Large intestine (tissue), 3 donors: ENCODE measurements at regions not wholly inside any gene's neighbourhood (a gene's known extent, or its start where the extent isn't known, plus 50 kb on each side); places are given as distances from the start of the nearest gene placed in this dataset.
A peak's percentile ranks its signal among the peaks of the same experiment; 100 is the strongest.
"Not testable (repeated sequence)": the region's sequence is repeated elsewhere in the genome, so short reads cannot be mapped to it uniquely, and the experiment has no call there.

Source experiments
- DNase-seq, 2 donors: peaks; one replicate each; pipeline versions ENCODE4 v3.0.0 to v3.0.0-alpha.2; 2013
- H3K27ac ChIP-seq: one replicate; pipeline ENCODE4 v1.5.1; 2013; ENCODE audit warnings: low read length
- H3K27me3 ChIP-seq: 2 replicates; pipeline ENCODE4 v1.6.1; 2013; ENCODE audit warnings: low read length; ENCODE audit not compliant: control insufficient read depth, insufficient read depth
- H3K36me3 ChIP-seq: 2 replicates; pipeline ENCODE4 v1.6.1; 2013; ENCODE audit warnings: low read length; ENCODE audit not compliant: control insufficient read depth, insufficient read depth
- H3K4me1 ChIP-seq: one replicate; pipeline ENCODE4 v1.6.1; 2013; ENCODE audit warnings: low read length; ENCODE audit not compliant: control insufficient read depth, insufficient read depth
- H3K4me3 ChIP-seq: one replicate; pipeline ENCODE4 v1.5.1; 2013; ENCODE audit warnings: low read length
- H3K9me3 ChIP-seq: one replicate; pipeline ENCODE4 v1.6.1; 2013; ENCODE audit warnings: mild to moderate bottlenecking, low read depth, low read length, moderate library complexity; ENCODE audit not compliant: control insufficient read depth
- WGBS: methylation state at CpG from one replicate; pipeline ENCODE4 v1.1.5; 2013; ENCODE audit warnings: low lambda C conversion rate; ENCODE audit not compliant: insufficient coverage; 5-methylcytosine and 5-hydroxymethylcytosine counted together

DNA sequence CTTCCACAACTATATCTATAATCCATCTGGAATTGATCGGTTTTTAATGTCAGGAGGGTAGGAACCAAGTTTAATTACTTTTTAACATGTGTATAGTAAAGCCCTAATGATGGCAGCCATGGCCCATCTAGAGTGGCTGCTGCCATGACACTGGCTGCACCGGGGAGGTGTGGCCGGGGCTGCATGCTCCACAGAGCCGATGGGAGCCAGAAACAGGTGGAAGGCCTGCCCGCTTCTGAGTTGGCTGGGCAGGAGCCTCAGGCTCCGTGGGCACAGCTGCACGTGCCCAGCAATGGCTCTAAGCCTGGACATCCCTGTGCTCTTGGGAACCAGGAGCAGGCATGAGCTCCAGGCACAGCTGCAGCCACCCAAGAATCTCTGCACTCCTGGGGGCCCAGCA, 73.0 kb downstream of the GBP6 start:
- H3K4me3 ChIP-seq = no peak overlapping the region
- no peak overlapping the region for H3K27ac ChIP-seq
- no peaks in the 10 kb centered on the region for H3K9me3 ChIP-seq
- H3K4me1 ChIP-seq = no peaks in the 10 kb centered on the region
- no peak for DNase-seq
- H3K27me3 ChIP-seq = no peaks in the 10 kb centered on the region
- no peaks in the 10 kb centered on the region for H3K36me3 ChIP-seq
- no CpG with 5 or more reads among the region's 7 CpGs for WGBS

DNA sequence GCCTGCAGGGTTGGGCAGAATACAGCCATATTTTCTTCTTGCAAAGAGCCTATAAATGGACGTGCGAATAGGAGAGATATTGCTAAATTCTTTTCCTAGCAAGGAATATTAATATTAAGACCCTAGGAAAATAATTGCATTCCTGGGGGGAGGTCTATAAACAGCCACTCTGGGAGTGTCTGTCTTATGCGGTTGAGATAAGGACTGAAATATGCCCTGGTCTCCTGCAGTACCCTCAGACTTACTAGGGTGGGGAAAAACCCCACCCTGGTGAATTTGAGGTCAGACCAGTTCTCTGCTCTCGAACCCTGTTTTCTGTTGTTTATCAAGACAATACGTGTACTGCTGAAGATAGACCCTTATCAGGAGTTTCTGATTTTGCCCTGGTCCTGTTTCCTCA, 74.4 kb downstream of the GBP6 start:
- H3K27me3 ChIP-seq, DNase-seq, H3K4me3 ChIP-seq, H3K27ac ChIP-seq, H3K9me3 ChIP-seq, H3K36me3 ChIP-seq, H3K4me1 ChIP-seq: not testable (repeated sequence)
- 80% methylated on average over 1 of the region's 5 CpGs for WGBS

DNA sequence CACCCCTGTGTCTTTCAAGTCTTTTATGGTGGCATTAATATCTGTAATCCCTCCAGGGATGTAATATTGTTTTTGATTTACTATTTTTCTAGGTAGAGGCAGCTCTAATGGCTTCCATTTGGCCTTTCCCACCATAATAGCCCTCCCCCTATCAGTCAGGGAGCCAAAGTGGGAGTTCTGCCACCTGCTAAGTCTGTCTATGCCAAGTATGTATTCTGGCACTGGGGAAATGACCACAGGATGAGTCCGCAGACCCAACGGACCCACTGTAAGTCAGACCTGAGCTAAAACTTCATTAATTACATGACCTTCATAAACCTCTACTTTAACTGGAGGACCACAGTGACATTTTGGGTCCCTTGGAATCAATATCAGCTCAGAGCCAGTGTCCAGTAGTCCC, 77.1 kb downstream of the GBP6 start:
- Histone ChIP-seq H3K36me3 (no peaks in the 10 kb centered on the region), H3K9me3 (no peaks in the 10 kb centered on the region), H3K4me1 (no peaks in the 10 kb centered on the region), H3K4me3 (no peak overlapping the region), H3K27me3 (no peaks in the 10 kb centered on the region), H3K27ac (no peak overlapping the region)
- WGBS = no CpG with 5 or more reads among the region's 2 CpGs
- no peak for DNase-seq

DNA sequence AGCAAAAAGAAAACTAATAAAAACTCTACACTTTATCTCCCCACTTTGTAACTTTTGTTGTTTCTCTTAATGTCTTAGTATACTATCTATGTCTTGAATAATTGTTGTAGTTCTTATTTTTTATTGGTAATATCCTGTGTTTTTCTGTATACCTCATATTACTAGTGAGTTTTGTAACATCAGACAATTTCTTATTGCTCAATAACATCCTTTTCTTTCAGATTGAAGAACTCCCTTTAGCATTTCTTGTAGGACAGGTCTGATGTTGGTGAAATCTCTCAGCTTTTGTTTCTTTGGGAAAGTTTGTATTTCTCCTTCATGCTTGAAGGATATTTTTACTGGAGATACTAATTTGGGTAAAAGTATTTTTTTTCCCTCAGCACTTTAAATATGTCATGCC, 79.8 kb upstream of the LRRC8B start:
- no peaks in the 10 kb centered on the region for H3K9me3 ChIP-seq
- no peaks in the 10 kb centered on the region for H3K27me3 ChIP-seq
- no peaks in the 10 kb centered on the region for H3K4me1 ChIP-seq
- DNase-seq = no peak
- H3K4me3 ChIP-seq = no peak overlapping the region
- no peak overlapping the region for H3K27ac ChIP-seq
- no peaks in the 10 kb centered on the region for H3K36me3 ChIP-seq

DNA sequence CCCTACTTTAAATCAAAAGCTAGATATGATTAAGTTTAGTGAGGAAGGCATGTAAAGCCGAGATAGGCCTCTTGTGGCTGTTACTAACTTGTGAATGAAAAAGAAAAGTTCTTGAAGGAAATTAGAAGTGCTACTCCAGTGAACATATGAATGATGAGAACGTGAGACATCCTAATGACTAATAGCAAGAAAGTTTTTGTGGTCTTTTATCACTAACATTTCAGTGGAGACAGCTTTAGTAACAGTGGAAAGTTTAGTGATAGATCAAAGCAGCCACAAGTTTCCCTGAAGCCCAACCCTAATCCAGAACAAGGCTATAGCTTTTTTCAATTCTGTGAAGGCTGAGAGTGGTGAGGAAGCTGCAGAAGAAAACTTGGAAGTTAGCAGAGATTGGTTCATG, 73.6 kb upstream of the LRRC8B start:
- H3K9me3 ChIP-seq = no peaks in the 10 kb centered on the region
- H3K4me3 ChIP-seq = no peak overlapping the region
- no peak for DNase-seq
- H3K36me3 ChIP-seq = no peaks in the 10 kb centered on the region
- WGBS = 90% methylated on average over 2 of the region's 2 CpGs
- no peaks in the 10 kb centered on the region for H3K27me3 ChIP-seq
- H3K27ac ChIP-seq = no peak overlapping the region
- H3K4me1 ChIP-seq = no peaks in the 10 kb centered on the region

DNA sequence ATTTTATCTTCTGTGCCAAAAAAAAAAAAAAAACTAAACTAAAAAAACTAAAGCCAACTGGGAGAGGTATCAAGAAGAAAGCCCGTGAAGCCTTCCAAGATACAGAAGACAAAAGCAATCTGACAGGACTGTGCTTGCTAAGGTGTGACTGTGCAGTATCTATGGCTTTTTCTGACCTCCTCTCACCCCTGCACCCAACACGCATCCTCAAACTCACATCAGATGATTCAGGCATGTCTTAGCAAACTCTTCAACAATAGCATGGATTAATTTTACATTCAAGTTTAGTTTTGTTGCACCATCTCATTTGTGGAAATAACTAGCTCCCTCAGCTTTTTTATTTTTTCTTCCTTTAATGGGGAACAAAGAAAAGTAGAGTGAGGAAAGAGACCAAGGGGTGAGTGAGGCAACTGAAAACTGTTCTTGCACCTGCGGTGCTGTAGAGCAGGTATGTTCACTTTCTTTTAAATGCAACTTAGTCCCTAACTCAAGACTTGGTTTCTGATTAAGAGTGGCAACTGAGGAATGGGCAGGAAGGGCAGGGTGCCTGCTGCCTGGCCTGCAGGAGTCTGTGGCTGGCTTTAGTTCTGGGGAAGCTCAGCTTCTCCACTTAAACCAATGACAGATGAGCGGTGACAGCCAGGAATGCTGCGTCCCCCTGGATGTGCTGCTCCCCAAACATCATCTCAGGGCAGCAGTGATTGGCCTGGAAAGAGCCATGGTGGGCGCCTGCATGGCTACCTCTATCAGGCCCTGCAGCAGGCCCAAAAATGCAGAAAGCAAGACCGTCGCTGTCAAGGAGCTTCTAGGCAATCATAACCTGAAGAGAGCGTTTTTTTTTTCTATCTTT, 71.3 kb upstream of the LRRC8B start:
- H3K36me3 ChIP-seq = no peaks in the 10 kb centered on the region
- H3K27ac ChIP-seq = no peak overlapping the region
- H3K9me3 ChIP-seq = no peaks in the 10 kb centered on the region
- DNase-seq = no peak
- no peak overlapping the region for H3K4me3 ChIP-seq
- no peaks in the 10 kb centered on the region for H3K4me1 ChIP-seq
- 100% methylated on average over 1 of the region's 9 CpGs for WGBS
- H3K27me3 ChIP-seq = no peaks in the 10 kb centered on the region

DNA sequence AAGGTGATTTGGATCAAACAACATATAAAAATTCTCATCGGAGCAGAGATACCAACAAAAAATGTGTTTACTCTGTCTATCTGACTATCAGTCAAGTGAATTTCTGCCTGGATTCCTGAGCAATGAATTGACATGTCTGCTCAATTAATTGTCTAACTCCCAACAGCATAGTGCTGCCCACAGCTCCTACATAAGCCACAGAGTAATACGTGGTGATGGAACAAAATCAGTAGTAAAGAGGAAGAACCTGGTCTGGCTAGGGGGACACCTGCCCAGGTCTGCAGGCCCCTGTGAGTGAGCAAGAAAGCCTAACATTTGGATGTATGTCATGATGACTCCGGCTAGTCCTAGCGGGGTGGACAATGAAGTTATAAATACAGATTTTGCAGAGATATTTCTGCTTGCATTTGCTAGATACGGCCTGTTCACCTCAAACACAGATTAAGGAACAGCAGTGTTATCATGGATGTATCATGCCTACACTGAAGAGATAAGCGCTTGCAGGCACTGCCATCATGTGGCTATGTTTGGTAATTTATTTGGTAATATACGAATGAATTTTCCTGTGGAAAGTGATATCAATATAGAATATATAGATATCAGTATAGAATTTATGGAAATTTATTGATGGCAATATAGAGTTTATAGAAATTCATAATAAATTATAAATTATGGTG, 69.6 kb upstream of the LRRC8B start:
- H3K9me3 ChIP-seq = no peaks in the 10 kb centered on the region
- H3K27me3 ChIP-seq = no peaks in the 10 kb centered on the region
- no peak overlapping the region for H3K27ac ChIP-seq
- H3K36me3 ChIP-seq = no peaks in the 10 kb centered on the region
- no peaks in the 10 kb centered on the region for H3K4me1 ChIP-seq
- WGBS = 37% methylated on average over 2 of the region's 7 CpGs
- DNase-seq = peak; percentile 9 to 26
- no peak overlapping the region for H3K4me3 ChIP-seq

DNA sequence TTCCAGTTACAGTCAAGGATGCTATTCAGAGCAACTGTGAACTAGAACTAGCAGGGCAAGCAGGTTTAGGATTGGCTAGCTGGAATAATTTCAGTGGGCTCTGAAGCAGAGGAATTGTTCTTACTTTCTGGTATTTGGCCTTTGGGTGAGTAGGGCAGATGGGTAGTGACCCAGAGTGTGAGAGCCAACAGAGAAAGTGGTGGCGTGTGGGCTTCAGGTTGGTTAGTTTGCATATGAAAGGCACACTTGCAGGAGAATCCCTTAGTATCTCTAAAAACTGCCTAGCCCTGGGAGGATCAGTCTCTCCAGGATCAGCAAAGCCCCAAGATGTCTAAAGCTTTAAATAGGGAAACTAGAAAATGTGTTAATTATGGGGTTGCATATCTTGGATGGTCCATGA, 67.6 kb upstream of the LRRC8B start:
- H3K27me3 ChIP-seq = no peaks in the 10 kb centered on the region
- no peaks in the 10 kb centered on the region for H3K4me1 ChIP-seq
- no CpG with 5 or more reads among the region's 1 CpG for WGBS
- no peak for DNase-seq
- H3K9me3 ChIP-seq = no peaks in the 10 kb centered on the region
- H3K36me3 ChIP-seq = no peaks in the 10 kb centered on the region
- H3K27ac ChIP-seq = no peak overlapping the region
- no peak overlapping the region for H3K4me3 ChIP-seq

DNA sequence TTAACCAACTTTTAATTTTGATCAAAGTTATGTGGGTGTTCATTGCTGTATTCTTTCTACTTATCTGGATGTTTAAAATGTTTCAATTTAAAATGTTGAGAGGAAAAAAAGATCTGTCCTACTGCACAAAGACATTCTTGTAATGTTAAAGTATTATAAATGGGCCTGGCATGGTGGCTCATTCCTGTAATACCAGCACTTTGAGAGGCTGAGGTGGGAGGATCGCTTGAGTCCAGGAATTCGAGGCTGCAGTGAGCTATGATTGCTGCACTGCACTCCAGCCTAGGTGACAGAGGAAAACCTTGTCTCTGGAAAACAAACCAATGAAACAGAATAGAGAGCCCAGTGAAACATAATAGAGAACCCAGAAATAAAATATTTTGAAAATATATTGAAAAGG, 65.5 kb upstream of the LRRC8B start:
- Histone ChIP-seq H3K4me3 (no peak overlapping the region), H3K27ac (no peak overlapping the region), H3K4me1 (no peaks in the 10 kb centered on the region), H3K27me3 (no peaks in the 10 kb centered on the region), H3K36me3 (no peaks in the 10 kb centered on the region), H3K9me3 (no peaks in the 10 kb centered on the region)
- WGBS = no CpG with 5 or more reads among the region's 2 CpGs
- DNase-seq = no peak

DNA sequence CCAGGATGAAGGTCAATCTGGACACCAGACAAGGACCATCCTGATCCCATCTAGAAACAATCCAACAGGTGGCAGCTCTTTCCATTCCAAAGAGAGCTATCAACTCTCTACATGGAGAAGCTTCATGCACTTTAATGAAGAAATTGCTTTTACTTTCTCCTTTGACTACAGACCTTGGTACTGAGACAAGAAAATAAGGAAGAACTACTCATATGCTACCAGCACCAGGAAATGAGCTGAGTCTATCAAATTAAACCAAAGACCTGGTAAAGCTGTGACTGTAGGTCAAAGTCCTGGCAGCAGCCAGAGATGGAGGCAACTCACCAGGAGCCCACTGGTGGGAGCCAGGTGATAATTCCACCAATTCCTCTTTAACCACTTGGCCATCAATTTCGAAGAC, 64.3 kb upstream of the LRRC8B start:
- Histone ChIP-seq H3K9me3 (no peaks in the 10 kb centered on the region), H3K4me1 (no peaks in the 10 kb centered on the region), H3K27ac (no peak overlapping the region), H3K36me3 (no peaks in the 10 kb centered on the region), H3K27me3 (no peaks in the 10 kb centered on the region), H3K4me3 (no peak overlapping the region)
- WGBS = no CpG with 5 or more reads among the region's 1 CpG
- DNase-seq = peak in 1 of 2 donors; percentile 39

DNA sequence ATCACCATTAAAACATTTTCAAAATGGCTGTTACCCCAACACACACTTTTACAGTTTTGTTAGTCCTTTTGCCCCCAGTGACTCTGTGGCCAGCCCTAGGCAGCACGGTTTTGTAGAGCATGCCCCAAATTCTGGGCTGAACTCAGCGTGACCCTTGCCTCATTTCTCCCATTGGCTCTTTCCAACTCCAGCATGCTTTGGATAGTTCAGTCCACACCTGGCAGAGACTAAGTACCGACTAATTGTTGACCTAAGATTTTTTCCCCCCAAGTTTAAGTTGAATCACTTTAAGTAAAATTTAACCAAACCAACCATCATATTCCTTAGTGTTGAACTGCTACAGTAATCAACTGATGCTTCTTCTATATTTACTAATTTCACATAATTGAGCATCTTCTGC, 62.4 kb upstream of the LRRC8B start:
- Histone ChIP-seq H3K27ac (no peak overlapping the region), H3K36me3 (no peaks in the 10 kb centered on the region), H3K9me3 (no peaks in the 10 kb centered on the region), H3K4me3 (no peak overlapping the region), H3K4me1 (no peaks in the 10 kb centered on the region), H3K27me3 (no peaks in the 10 kb centered on the region)
- DNase-seq = no peak
- no CpG with 5 or more reads among the region's 3 CpGs for WGBS
